Myocyte (in vitro differentiated cells): ENCODE measurements at regions not wholly inside any gene's neighbourhood (a gene's known extent, or its start where the extent isn't known, plus 50 kb on each side); places are given as distances from the start of the nearest gene placed in this dataset.

Experiments used
- DNase-seq: peaks from one replicate; pipeline ENCODE4 v3.0.0-alpha.2; 2012; ENCODE audit warnings: low read depth

GRCh38 chr10:78937393-78937792 lies 131.4 kb upstream of the ZMIZ1 start:
- DNase-seq: no peak

DNA sequence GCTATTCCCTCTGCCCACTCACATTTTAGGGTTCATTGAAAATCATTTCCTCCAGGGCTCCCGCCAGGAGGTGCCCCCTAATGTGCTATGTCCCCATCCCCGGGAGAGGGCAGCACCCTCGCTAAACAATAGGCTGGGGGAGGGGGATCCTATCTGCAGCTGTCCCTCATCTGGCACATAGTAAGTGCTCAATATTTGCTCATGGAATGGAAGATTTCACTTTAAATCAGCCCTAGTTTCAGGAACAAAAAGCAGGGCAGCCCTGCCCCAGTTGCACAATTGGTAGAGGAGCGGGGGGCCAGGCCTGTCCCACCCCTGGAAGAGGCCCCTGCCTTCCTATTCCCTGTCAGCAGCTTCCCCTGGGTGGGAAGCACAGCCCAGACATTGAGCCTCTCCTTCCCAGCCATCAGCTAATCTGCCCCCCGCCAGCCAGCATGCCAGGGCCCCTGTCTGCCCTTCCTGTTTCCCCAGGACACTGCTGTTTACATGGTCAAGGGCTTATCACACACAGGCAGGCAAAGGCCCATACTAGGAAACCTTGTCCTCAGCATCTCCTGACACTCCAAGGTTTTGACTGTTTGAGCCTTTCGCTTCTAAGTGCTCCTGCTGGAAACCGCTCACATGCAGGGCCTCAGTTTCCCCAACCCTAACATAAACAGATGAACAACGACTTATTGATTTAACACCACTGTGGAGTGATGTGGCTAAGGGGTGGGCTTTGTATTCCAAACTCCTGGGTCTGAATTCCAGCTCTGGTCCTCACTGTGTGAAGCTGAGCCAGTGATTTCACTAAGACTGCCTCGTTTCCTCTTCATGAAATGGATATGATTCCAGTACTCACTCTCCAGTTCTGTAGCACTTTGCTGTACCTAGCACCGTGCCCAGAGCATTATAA lies 130.7 kb upstream of the ZMIZ1 start:
- DNase-seq: no peak

- peak; percentile 42 for DNase-seq
These were observed 129.8 kb upstream of the ZMIZ1 start for GRCh38 chr10:78938695-78939672.

- DNase-seq: no peak
These were observed 126.7 kb upstream of the ZMIZ1 start for GRCh38 chr10:78942091-78942501.

DNA sequence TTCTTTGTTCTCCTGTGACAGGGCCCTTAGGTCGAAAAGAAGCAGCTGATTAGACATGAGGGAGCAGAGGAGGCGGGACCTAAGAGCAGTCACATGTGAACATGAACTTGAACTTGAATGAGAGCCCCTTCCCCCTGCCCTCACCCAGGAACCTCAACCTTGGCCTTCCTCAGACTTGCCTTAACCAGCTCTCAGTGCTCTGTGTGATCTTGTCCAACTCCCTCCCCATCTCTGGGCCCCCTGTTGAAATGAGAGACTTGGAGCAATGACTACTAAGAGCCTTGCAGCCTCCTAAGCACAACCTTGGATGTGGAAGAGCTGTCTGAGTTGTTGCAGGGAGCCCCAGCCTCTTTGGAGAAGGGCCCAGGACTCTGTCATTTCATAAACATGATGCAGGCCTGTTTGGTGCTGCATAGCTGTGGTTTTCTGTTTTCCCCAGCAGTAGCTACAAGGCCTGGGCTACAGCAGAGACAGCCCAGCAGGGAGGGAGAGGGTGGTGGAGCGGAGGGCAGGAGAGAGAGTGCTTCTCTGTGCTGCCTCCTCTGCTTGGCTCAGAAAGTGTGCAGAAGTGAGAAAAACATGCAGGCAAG lies 123.9 kb upstream of the ZMIZ1 start:
- DNase-seq: peak; percentile 94

GRCh38 chr10:78945838-78946237 lies 122.9 kb upstream of the ZMIZ1 start:
- DNase-seq: no peak

GRCh38 chr10:78947226-78947625 lies 121.5 kb upstream of the ZMIZ1 start:
- peak; percentile 88 for DNase-seq

DNA sequence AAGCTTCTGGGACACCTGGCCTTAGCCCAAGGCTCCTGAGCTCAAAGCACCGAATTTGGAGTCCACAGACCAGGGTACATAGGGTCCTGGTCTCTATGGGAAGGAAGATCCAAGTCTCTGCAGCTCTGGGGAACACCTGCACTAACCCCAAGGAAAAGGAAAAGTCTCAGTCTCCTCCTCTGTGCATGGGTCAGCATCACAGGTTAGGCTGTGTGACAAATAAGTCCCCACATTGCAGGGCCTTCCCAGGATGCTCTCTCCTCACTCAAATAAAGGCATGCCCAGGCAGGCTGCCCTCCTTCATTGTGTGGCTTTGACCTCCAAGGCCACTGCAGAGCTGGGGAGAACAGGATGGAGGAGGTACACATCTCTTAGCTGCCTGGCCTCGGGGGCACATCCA lies 121.0 kb upstream of the ZMIZ1 start:
- DNase-seq: no peak

GRCh38 chr10:78948621-78949030 lies 120.1 kb upstream of the ZMIZ1 start:
- peak; percentile 87 for DNase-seq

- peak; percentile 87 for DNase-seq
These were observed 117.8 kb upstream of the ZMIZ1 start for GRCh38 chr10:78950656-78951587.

- no peak for DNase-seq
These were observed 116.7 kb upstream of the ZMIZ1 start for GRCh38 chr10:78952030-78952429.

GRCh38 chr10:78952686-78953085 lies 116.1 kb upstream of the ZMIZ1 start:
- DNase-seq: peak; percentile 66

DNA sequence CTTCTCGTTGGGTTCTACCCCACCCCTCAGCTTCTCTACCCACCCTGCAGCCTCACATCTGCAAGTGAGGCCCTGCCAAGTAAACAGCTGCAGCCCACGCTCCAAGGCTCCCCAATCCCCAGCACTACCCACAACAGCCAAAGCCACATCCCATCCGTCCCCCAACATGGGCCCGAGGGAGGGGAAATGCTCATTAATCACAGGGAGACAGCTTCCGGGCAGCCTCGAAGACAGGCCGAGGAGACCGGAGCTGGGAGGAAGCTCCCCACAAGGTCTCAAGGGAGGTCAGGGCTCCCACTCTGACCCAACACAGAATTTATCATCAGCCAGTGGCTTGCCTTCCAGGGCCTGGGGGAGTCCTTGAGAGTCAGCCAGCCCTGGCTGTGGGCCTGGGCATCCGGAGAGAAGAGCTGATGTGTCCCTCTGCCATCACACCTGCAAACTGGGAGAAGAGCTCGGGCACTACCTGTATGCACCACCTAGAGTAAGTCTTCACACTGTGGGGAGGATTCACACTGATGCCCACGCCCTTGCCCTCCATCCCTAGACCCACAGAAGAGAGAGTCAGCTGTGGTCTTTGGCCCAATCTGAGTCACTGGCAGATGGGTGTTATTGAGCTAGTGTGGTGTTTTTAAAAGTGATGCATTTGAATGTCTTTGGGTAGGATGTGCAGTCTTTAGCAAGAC lies 115.5 kb upstream of the ZMIZ1 start:
- peak; percentile 81 for DNase-seq

GRCh38 chr10:78953799-78954297 lies 114.9 kb upstream of the ZMIZ1 start:
- DNase-seq: no peak

DNA sequence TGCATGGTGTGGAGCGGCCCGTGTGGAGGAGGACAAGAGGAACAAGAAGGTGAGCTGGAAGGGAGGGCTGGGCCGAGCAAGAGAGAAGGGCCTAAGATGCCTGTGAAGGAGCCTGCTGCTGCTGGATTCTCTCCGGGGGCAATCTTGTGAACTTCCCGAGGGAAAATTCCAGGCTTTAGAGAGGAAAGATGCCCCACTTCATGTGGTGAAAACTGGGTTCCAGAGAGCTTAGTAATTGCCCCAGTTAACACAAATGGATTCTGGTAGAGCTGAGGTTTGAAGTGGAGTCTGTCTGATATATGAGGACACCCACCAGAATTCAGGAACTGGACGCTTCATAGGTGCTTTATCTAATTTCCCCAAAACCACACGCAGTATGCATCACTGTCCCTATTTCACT lies 114.1 kb upstream of the ZMIZ1 start:
- no peak for DNase-seq

- peak; percentile 41 for DNase-seq
These were observed 113.6 kb upstream of the ZMIZ1 start for GRCh38 chr10:78955206-78955605.

GRCh38 chr10:78956391-78956790 lies 112.4 kb upstream of the ZMIZ1 start:
- no peak for DNase-seq

DNA sequence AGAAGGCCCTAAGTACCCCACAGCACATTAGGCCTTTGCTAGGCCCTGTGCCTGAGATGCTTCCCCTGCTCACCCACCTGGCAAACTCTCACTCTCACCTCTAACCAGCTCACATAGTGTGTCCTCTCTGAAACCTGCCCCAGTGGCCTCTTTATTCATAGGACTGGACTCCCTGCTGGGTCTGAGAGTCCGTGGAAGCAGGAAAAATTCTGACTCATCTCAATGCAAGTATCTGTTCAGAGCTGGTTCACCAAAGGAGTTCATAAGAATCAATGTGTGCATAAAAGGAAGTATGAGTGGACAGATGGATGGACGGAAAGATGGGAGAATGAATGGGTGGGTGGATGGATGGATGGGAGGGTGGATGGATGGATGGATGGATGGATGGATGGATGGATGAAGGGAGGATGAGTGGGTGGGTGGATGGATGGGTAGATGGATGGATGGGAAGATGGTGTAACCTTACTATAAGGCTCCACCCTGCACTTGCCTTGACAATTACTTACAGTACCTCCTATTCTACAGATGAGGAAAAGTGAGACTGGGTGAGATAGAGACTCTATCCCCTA lies 111.2 kb upstream of the ZMIZ1 start:
- no peak for DNase-seq

GRCh38 chr10:78959217-78959923 lies 109.4 kb upstream of the ZMIZ1 start:
- DNase-seq: no peak
